ENCODE measurements at regions not wholly inside any gene's neighbourhood (a gene's known extent, or its start where the extent isn't known, plus 50 kb on each side); places are given as distances from the start of the nearest gene placed in this dataset.
"Not testable (repeated sequence)": the region's sequence is repeated elsewhere in the genome, so short reads cannot be mapped to it uniquely, and the experiment has no call there.

DNA sequence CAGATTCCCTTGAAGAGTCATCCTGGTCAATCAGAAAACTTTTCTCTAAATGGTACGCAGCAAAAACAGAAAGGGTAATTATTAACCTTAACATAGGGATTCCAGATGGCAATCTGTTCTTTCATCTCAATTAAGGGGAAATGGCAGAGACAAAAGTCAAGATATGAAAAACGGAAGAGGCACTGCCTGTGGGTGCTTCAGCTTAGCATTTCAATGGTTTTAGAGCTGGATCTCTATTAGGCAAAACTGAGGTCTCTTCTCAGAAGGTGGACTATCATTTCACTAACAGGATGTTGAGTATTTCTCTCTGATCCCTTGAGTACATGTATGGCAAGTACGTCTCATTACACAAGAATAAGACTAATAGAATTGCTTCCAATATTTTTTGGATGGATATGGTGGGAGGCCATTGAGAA lies 296.9 kb downstream of the HIVEP2 start:
- no peak overlapping the region for H3K4me3 ChIP-seq (ENCODE audit: low read depth, low read length)
- TF ChIP-seq, protein P1, sequence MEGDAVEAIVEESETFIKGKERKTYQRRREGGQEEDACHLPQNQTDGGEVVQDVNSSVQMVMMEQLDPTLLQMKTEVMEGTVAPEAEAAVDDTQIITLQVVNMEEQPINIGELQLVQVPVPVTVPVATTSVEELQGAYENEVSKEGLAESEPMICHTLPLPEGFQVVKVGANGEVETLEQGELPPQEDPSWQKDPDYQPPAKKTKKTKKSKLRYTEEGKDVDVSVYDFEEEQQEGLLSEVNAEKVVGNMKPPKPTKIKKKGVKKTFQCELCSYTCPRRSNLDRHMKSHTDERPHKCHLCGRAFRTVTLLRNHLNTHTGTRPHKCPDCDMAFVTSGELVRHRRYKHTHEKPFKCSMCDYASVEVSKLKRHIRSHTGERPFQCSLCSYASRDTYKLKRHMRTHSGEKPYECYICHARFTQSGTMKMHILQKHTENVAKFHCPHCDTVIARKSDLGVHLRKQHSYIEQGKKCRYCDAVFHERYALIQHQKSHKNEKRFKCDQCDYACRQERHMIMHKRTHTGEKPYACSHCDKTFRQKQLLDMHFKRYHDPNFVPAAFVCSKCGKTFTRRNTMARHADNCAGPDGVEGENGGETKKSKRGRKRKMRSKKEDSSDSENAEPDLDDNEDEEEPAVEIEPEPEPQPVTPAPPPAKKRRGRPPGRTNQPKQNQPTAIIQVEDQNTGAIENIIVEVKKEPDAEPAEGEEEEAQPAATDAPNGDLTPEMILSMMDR (IDR thresholded peaks at IDR 0.05; ENCODE audit: low read depth, low read length), result no peak

DNA sequence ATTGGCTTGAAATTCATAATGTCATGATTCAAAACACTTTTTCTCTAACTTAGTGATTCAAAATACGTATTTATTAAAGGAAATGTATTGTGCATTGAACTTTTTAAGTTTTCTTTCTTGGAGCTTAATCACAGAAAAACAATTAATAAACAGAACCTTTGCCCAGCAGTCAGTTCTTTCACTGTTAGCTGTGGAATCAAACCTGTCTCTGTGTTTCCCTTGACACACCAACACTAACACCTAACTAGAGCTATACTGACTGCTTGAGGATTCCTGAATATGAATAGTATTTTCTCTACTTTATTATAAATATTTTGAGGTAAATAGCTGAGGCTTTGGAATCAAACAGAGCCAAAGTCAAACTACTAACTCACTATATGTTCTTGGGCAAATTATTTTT lies 296.4 kb downstream of the HIVEP2 start:
- H3K4me3 ChIP-seq (ENCODE audit: low read depth, low read length), result no peak overlapping the region
- TF ChIP-seq, protein P1 (IDR thresholded peaks at IDR 0.05; ENCODE audit: low read depth, low read length), result no peak

DNA sequence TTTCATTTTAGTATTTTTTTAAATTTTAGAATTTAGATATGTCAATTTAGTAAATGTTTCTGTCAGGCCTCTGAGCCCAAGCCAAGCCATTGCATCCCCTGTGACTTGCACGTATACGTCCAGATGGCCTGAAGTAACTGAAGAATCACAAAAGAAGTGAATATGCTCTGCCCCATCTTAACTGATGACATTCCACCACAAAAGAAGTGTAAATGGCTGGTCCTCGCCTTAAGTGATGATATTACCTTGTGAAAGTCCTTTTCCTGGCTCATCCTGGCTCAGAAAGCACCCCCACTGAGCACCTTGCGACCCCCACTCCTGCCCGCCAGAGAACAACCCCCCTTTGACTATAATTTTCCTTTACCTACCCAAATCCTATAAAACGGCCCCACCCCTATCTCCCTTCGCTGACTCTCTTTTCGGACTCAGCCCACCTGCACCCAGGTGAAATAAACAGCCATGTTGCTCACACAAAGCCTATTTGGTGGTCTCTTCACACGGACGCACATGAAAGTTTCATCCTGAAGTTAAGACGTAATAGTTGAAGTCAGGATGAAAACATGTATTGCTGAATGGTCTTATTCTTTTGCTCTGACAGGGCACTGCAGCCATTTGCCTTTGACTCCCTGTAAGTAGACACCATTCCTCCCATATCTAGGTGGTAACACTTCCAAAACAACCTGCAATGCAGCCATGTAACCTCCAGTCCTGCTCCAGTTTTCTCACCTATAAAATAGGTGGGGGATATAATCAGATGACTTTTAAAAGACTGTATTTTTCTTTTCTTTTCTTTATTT lies 295.3 kb downstream of the HIVEP2 start:
- not testable (repeated sequence) for H3K4me3 ChIP-seq (ENCODE audit: low read depth, low read length)

DNA sequence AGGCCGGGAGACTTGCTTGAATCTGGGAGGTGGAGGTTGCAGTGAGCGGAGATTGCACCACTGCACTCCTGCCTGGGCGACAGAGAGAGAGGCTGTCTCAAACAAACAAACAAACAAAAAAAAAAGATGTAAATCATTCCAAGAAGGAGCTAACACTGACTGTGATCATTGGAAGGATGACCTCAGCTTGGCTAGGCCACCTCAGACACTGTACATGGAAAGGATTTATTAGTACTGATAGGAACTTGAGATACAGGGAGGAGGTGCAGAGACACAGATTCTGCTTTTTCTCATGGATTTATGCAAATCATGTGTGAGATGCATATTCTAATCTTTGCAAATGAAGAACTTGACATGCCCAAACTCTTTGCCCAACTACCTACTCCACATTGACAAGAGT lies 293.6 kb downstream of the HIVEP2 start:
- TF ChIP-seq, protein P1 (IDR thresholded peaks at IDR 0.05; ENCODE audit: low read depth, low read length), result no peak
- no peak overlapping the region for H3K4me3 ChIP-seq (ENCODE audit: low read depth, low read length)

DNA sequence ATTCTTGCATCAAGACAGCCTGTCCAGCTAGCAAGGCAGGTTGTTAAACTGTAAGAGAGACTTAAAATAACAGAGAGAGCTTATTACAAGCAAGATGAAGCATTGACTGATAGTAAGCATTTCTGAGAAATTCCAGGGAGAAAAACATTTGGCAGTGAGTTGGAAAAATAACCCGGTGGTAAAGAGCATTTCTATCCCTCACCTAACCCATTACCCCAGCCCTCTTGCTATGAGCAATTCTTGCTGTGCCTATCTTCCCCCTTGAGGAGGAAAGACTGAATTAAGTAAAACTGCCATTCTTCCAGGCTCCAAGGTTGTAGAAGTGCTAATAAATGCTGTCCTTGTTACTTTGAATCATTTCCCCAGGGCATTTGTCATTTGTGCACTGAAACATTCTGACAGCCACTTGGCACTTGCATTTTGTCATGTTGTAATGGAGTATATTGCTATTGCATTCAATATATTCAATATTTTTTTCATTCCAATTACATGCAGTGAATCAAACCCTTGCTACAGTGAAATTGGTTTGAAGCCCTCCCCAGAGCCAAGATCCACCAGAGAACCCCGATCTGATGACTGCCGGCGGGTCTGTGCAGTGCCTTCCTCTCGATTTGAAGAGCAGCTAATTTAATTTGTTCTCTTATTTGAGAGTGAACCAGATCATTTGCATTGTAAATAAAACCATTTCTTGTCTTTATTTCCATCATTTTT lies 291.1 kb downstream of the HIVEP2 start:
- TF ChIP-seq, protein P1 (IDR thresholded peaks at IDR 0.05; ENCODE audit: low read depth, low read length), result no peak
- H3K4me3 ChIP-seq (ENCODE audit: low read depth, low read length), result no peak overlapping the region

DNA sequence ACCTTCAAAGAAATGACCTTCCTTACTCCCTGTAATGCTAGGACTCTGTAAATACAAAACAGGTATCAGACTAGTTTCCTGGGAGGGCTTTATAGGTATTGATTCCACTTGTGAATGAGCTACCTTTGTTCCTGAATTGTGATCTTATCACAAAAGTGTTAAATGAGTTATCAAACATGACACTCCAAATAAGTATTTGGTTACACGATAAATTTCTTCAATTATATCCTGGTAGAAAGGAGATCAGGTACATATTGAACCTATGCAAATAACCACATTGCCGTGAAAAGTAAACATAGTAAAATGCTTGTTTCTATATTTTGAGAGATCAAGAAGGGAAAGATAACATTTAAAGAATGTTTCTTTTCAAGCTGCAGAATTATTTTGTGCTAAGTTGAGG lies 285.3 kb downstream of the HIVEP2 start:
- TF ChIP-seq, protein P1 (IDR thresholded peaks at IDR 0.05; ENCODE audit: low read depth, low read length), result no peak

DNA sequence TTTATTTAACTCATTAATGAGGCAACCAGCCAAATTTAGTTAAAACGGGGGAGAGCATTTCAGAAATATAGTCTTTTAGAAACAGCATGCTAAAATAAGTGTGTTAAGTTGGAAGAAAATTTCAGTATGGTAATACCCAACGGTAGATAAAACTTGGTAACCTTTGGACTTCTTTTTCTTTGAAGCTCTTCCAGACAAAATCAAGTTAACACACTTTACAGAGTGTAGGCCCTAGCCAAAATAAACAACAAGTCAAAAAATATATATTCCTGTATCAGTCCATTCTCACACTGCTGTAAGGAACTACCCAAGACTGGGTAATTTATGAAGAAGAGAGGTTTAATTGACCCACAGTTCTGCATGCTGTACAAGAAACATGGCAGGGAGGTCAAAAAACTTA lies 279.6 kb downstream of the HIVEP2 start:
- no peak overlapping the region for H3K4me3 ChIP-seq (ENCODE audit: low read depth, low read length)
- TF ChIP-seq, protein P1 (IDR thresholded peaks at IDR 0.05; ENCODE audit: low read depth, low read length), result no peak

More for the DNA sequence above, 285.3 kb downstream of the HIVEP2 start:
- no peak overlapping the region for H3K4me3 ChIP-seq (ENCODE audit: low read depth, low read length)

Data from WI38 (cell line).